HUES6 (cell line): ENCODE measurements at regions not wholly inside any gene's neighbourhood (a gene's known extent, or its start where the extent isn't known, plus 50 kb on each side); places are given as distances from the start of the nearest gene placed in this dataset.
"Not testable (repeated sequence)": the region's sequence is repeated elsewhere in the genome, so short reads cannot be mapped to it uniquely, and the experiment has no call there.

Experiments
- H3K27ac ChIP-seq: 2 replicates; pipeline ENCODE4 v1.7.0; 2013; ENCODE audit warnings: low read depth, mild to moderate bottlenecking, low read length, inconsistent platforms
- H3K27me3 ChIP-seq: 2 replicates; pipeline ENCODE4 v1.6.1; 2013; ENCODE audit warnings: low read length; ENCODE audit not compliant: control insufficient read depth, insufficient read depth
- H3K36me3 ChIP-seq: 2 replicates; pipeline ENCODE4 v1.6.1; 2013; ENCODE audit warnings: low read length; ENCODE audit not compliant: control insufficient read depth, insufficient read depth
- H3K4me1 ChIP-seq: 2 replicates; pipeline ENCODE4 v1.6.1; 2013; ENCODE audit warnings: low read length; ENCODE audit not compliant: control insufficient read depth, insufficient read depth
- H3K4me3 ChIP-seq: 2 replicates; pipeline ENCODE4 v1.5.1; 2013; ENCODE audit warnings: low read depth, low read length
- H3K9ac ChIP-seq: one replicate; pipeline ENCODE4 v1.6.1; 2013; ENCODE audit warnings: mild to moderate bottlenecking, low read length
- H3K9me3 ChIP-seq: 2 replicates; pipeline ENCODE4 v1.6.1; 2013; ENCODE audit warnings: low read depth, low read length; ENCODE audit not compliant: control insufficient read depth, insufficient read depth

GRCh38 chr3:20742903-20743552 is 557.0 kb upstream of the SGO1 start:
- peaks cover 16% of the 10 kb centered on the region for H3K4me1 ChIP-seq
- H3K9me3 ChIP-seq: no peaks in the 10 kb centered on the region
- no peak overlapping the region for H3K9ac ChIP-seq
- no peak overlapping the region for H3K27ac ChIP-seq
- no peaks in the 10 kb centered on the region for H3K36me3 ChIP-seq
- no peaks in the 10 kb centered on the region for H3K27me3 ChIP-seq
- no peak overlapping the region; the same call in 1 of the 2 replicates for H3K4me3 ChIP-seq

GRCh38 chr3:20741381-20741780 is 555.4 kb upstream of the SGO1 start:
- no peaks in the 10 kb centered on the region for H3K27me3 ChIP-seq
- H3K9ac ChIP-seq: no peak overlapping the region
- H3K27ac ChIP-seq: no peak overlapping the region
- no peaks in the 10 kb centered on the region for H3K36me3 ChIP-seq
- H3K4me3 ChIP-seq: no peak overlapping the region
- no peaks in the 10 kb centered on the region for H3K9me3 ChIP-seq
- peaks cover 16% of the 10 kb centered on the region for H3K4me1 ChIP-seq

- Histone ChIP-seq H3K4me1 (peaks cover 16% of the 10 kb centered on the region), H3K36me3 (no peaks in the 10 kb centered on the region), H3K9ac (no peak overlapping the region), H3K27me3 (no peaks in the 10 kb centered on the region), H3K27ac (no peak overlapping the region), H3K9me3 (no peaks in the 10 kb centered on the region), H3K4me3 (no peak overlapping the region)
Observed at GRCh38 chr3:20739814-20740213, 553.8 kb upstream of the SGO1 start.

DNA sequence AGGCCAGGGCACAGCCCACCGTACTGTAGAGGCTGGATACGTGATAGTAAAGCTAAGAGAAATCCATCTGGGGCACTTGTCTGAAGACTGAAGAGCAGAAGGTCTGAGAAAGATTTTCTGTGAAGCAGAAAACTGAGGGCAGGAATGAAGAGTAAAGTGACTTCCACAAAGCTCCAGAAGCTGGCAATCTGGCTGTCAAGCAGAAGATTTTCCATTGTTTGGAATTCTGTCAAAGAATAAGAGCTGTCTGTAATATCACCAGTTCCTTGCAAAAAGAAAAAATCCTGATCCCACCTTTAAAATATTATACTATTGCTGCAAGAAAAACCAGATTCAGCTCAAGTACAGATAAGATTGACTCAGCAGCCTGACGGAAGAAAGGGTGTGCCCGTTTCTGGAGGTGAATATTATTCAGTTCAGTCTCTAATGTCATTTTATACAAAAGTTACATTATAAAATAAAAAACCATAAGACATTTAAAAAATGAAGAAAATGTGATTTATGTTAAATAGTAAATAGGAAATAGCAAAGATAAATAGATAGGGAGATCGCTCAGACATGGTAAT is 550.4 kb upstream of the SGO1 start:
- Histone ChIP-seq H3K27me3 (no peaks in the 10 kb centered on the region), H3K4me1 (no peaks in the 10 kb centered on the region), H3K36me3 (no peaks in the 10 kb centered on the region), H3K9ac (no peak overlapping the region), H3K9me3 (no peaks in the 10 kb centered on the region), H3K4me3 (no peak overlapping the region), H3K27ac (no peak overlapping the region)

DNA sequence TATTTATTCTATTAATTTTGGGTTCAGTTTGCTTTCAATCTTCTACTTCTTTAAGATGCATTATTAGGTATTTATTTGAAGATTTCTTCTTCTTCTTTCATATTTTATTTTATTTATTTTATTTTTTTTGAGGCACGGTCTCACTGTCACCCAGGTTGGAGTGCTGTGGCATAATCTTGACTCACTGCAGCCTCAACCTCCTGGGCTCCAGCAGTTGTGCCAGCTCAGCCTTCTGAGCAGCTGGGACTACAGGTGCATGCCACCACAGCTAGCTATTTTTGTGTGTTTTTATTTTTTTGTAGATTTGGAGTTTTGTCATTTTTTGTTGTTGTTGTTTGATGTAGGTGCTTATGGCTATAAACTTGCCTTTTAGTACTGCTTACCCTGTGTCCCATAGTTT is 543.2 kb upstream of the SGO1 start:
- H3K4me3 ChIP-seq: no peak overlapping the region
- H3K27me3 ChIP-seq: no peaks in the 10 kb centered on the region
- H3K9ac ChIP-seq: no peak overlapping the region
- no peak overlapping the region for H3K27ac ChIP-seq
- no peaks in the 10 kb centered on the region for H3K4me1 ChIP-seq
- no peaks in the 10 kb centered on the region for H3K36me3 ChIP-seq
- H3K9me3 ChIP-seq: no peaks in the 10 kb centered on the region

- Histone ChIP-seq H3K9me3 (no peaks in the 10 kb centered on the region), H3K9ac (no peak overlapping the region), H3K36me3 (no peaks in the 10 kb centered on the region), H3K27me3 (no peaks in the 10 kb centered on the region), H3K4me3 (no peak overlapping the region), H3K4me1 (no peaks in the 10 kb centered on the region), H3K27ac (no peak overlapping the region)
Observed at GRCh38 chr3:20726786-20727185, 540.8 kb upstream of the SGO1 start.

- Histone ChIP-seq H3K9ac (no peak overlapping the region), H3K9me3 (no peaks in the 10 kb centered on the region), H3K27ac (no peak overlapping the region), H3K4me1 (no peaks in the 10 kb centered on the region), H3K36me3 (no peaks in the 10 kb centered on the region), H3K27me3 (no peaks in the 10 kb centered on the region), H3K4me3 (no peak overlapping the region)
Observed at GRCh38 chr3:20724241-20724640, 538.2 kb upstream of the SGO1 start.

DNA sequence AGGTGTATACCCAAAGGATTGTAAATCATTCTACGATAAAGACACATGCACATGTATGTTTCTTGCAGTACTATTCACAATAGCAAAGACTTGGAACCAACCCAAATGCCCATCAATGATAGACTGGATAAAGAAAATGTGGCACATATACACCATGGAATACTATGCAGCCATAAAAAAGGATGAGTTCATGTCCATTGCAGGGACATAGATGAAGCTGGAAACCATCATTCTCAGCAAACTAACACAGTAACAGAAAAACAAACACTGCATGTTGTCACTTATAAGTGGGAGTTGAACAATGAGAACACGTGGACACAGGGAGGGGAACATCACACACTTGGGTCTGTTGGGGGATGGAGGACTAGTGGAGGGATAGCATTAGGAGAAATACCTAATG is 530.4 kb upstream of the SGO1 start:
- H3K36me3 ChIP-seq, H3K27ac ChIP-seq, H3K4me3 ChIP-seq, H3K9me3 ChIP-seq, H3K27me3 ChIP-seq, H3K4me1 ChIP-seq, H3K9ac ChIP-seq: not testable (repeated sequence)

GRCh38 chr3:20701641-20702040 is 515.6 kb upstream of the SGO1 start:
- Histone ChIP-seq H3K27ac (no peak overlapping the region), H3K9me3 (no peaks in the 10 kb centered on the region), H3K4me3 (no peak overlapping the region), H3K9ac (no peak overlapping the region), H3K27me3 (no peaks in the 10 kb centered on the region), H3K4me1 (no peaks in the 10 kb centered on the region), H3K36me3 (no peaks in the 10 kb centered on the region)

DNA sequence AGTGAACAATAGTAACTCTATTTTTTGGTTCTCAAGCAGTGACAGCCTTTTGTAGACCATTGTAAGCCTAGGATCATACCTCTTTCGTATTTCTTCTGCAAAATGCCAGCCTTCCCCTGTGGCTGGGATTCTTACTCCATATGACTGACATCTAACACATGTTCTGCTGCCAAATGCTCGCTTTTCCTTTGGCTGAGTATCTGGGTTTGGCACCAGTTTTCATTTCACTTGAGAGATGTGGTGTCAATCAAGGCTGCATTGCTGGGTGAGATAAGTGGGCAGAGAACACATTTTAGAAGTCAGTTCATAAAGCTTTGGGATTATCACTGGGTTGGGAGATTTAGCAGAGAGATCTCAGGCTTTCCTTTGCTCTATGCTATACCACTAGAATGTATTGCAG is 514.7 kb upstream of the SGO1 start:
- Histone ChIP-seq H3K9ac (no peak overlapping the region), H3K27me3 (no peaks in the 10 kb centered on the region), H3K9me3 (no peaks in the 10 kb centered on the region), H3K27ac (no peak overlapping the region), H3K36me3 (no peaks in the 10 kb centered on the region), H3K4me3 (no peak overlapping the region), H3K4me1 (no peaks in the 10 kb centered on the region)

DNA sequence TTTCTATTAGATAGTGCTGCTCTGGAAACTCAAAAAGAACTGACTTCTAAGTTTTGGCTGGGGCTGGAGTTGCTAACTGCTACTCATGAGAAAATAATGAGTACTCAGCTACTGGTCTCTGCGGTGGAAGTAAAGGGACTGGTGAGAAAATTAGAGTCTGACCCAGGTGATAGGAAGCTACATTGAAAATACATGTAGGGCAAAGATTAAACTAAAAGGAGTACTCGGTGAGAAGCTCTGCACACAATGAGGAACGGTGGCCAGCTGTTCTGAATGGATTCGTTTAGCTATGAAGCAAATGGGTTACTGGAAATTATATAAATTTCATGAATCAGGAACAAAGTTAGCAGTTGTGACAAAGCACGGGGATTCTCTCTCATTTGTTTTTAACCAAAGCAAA is 512.9 kb upstream of the SGO1 start:
- Histone ChIP-seq H3K27me3 (no peaks in the 10 kb centered on the region), H3K36me3 (no peaks in the 10 kb centered on the region), H3K4me3 (no peak overlapping the region), H3K9me3 (no peaks in the 10 kb centered on the region), H3K9ac (no peak overlapping the region), H3K27ac (no peak overlapping the region), H3K4me1 (no peaks in the 10 kb centered on the region)
